HG03025 (cell line): ENCODE measurements at regions not wholly inside any gene's neighbourhood (a gene's known extent, or its start where the extent isn't known, plus 50 kb on each side); places are given as distances from the start of the nearest gene placed in this dataset.
"Not testable (repeated sequence)": the region's sequence is repeated elsewhere in the genome, so short reads cannot be mapped to it uniquely, and the experiment has no call there.

Experiments
- ATAC-seq: cut with Tn5 transposase; IDR thresholded peaks from one replicate; pipeline ENCODE4 v1.9.1; 2021; ENCODE audit warnings: mild to moderate bottlenecking, moderate library complexity; ENCODE audit not compliant: unreplicated experiment, low FRiP score

DNA sequence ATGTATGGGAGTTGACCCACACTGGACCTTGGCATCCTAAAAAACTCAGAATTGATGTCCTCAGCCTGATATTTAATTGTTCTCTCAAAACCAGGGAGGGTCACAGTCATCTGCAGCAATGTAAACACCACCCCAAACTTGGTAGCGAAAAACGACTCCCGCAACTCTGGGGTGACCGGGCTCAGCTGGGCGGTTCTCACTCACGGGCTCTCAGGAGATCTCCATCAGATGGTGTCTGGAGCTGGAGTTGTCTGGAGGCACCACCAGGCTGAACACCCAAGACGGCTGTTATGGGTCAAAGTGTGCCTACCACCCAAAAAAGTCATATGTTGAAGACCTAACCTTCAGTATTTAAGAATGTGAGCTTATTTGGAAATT is 50.9 kb upstream of the NXT1 start:
- ATAC-seq = no peak

GRCh38 chr20:23298926-23299672 is 51.5 kb upstream of the NXT1 start:
- no peak for ATAC-seq

- ATAC-seq = no peak
These were observed 52.4 kb upstream of the NXT1 start for GRCh38 chr20:23298155-23298554.

GRCh38 chr20:23296841-23297701 is 53.5 kb upstream of the NXT1 start:
- ATAC-seq = no peak

- no peak for ATAC-seq
These were observed 54.7 kb upstream of the NXT1 start for GRCh38 chr20:23295934-23296333.

DNA sequence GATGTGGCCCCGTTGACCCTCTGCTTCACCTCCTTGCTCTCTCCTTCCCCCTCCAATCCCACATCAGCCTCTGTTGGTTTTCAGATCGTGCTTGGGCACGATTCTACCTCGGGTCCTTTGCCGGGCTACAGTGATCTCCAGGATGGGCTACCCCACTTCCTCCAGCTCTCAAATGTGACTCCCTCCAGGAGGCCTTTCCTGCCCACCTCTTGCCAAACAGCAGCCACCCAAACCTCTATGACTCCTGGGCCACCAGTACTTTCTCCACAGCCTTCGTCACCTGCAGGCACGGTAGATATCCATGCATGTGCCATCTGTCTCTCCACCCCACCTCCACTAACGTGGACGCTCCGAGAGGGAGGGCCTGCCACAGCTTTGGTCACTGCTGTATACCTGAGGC is 55.9 kb upstream of the NXT1 start:
- no peak for ATAC-seq

GRCh38 chr20:23294166-23294565 is 56.4 kb upstream of the NXT1 start:
- no peak for ATAC-seq

DNA sequence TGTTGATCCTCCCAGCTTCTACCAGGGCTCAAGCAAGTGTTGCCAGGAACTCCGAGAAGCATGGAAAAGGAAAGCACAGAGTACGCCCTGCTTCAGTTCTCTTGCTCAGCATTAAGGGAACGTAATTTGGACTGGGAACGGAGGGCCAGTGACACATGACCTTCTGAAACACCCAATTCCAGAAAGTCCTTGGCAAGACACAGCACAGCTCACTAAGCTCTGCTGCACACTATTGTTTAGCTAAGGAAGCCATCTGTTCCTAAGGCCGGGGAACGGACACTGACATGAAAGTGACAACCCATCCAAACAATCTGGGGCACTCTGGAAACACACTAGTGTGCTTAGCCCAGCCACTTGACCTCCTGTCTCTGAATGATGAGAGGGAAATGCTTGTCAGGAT is 56.9 kb upstream of the NXT1 start:
- no peak for ATAC-seq

DNA sequence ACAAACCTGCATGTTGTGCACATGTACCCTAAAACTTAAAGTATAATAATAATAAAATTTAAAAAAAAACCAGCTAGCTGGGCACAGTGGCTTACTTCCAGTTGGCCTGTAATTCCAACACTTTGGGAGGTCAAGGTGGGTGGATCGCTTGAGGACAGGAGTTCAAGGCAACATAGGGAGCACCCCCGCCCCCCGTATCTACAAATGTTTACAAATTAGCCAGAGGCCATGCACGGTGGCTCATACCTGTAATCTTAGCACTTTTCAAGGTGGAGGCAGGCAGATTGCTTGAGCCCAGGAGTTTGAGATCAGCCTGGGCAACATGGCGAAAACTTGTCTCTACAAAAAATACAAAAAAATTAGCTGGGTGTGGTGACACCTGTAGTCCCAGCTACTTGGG is 58.3 kb upstream of the NXT1 start:
- ATAC-seq = not testable (repeated sequence)

DNA sequence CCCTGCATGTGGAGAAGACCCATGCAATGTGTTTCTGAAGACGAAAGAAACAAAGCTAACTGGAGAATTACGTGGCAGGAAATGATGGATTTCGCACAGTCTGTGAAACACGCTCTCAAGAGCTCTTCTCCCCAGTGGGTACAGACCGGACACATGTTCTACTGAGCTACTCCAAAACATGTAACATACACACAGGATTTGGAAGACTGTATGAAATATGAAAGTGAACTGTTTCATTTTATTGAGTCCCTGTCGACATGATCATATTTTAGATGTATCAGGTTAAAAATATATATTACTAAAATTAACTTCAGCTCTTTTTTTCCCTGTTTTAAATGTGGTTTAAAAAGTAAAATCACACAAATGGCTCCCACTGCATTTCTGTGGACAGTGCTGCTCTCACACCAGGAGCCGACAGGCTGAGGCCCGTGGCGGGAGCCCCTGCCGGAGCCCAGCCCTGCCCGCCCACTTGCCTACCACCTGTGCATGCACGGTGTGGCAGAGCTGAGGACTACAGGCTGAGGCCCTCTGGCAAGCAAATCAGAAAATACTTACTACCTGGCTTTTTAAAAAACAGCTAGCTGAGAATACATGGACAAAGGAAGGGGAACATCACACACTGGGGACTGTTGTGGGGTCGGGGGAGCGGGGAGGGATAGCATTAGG is 58.9 kb upstream of the NXT1 start:
- no peak for ATAC-seq

- no peak for ATAC-seq
These were observed 59.6 kb upstream of the NXT1 start for GRCh38 chr20:23290761-23291574.

- no peak for ATAC-seq
These were observed 60.7 kb upstream of the NXT1 start for GRCh38 chr20:23289724-23290395.

- no peak for ATAC-seq
These were observed 61.3 kb upstream of the NXT1 start for GRCh38 chr20:23289249-23289648.

DNA sequence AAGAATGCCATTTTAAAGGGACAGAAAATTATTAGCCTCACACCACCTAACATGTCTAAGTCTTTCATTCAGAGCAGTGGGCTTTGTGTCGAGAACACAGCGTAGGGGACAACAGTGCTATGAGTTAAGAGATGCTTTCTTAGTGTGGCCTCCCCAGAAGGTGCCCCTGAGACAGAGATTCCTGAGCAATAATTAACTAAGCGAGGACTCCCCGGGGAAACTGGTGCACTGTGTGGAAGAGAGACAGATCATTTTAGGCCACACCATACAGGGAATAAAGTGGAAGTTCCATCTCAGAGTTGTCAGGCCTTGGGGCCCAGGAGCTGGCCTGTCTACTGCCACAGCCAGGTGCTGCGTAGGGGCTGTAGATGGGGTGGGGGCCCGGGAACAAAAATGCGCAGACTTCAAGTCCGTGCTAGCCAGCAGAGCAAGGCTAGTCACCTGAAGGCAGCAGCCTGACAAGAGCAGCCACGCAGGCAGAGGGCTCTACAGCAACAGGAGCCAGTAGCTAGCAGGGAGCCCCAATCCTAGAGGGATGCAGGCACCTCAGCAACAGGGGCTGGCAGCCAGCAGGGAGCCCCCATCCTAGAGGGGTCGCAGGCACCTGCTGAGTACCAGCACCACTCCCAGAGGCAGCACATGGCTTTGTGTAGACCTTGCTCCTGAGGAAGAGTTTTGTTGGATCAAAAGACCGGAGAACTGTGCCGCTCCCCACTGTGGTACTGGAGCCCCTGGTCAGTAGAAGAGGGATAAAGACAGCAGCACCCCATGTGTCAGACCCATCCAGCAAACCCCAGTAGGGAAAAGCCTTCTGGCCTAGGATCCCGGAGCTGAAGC is 63.0 kb upstream of the NXT1 start:
- no peak for ATAC-seq

DNA sequence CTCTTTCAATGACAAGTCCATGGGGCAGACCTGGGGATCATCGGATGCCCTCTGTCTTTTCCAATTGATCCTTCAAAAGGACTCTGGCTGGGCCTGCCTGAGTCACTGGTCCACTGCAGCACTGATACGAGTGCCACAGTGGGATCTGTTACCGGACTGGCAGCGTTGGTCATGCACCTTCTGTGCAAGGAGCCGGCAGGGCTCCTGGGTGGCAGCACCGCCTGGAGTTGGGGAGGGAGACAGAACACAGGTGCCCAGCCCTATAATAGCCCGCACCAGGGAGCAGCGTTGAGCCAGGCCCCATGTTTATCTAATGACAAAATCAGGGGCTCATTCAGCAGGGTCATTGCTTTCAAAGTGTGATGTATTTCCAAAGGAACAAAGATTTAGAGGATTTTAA is 64.2 kb upstream of the NXT1 start:
- no peak for ATAC-seq

GRCh38 chr20:23285536-23285935 is 65.1 kb upstream of the NXT1 start:
- ATAC-seq = no peak

DNA sequence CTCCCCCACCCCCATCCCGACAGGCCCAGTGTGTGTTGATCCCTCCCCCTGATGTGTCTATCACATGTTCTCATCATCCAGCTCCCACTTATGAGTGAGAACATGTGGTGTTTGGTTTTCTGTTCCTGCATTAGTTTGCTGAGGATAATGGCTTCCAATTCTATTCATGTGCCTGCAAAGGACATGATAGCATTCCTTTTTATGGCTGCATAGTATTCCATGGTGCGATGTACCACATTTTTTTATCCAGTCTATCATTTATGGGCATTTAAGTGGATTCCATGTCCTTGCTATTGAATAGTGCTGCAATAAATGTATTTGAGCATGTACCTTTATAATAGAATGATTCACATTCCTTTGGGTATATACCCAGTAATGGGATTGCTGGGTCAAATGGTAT is 66.6 kb upstream of the NXT1 start:
- ATAC-seq = no peak

DNA sequence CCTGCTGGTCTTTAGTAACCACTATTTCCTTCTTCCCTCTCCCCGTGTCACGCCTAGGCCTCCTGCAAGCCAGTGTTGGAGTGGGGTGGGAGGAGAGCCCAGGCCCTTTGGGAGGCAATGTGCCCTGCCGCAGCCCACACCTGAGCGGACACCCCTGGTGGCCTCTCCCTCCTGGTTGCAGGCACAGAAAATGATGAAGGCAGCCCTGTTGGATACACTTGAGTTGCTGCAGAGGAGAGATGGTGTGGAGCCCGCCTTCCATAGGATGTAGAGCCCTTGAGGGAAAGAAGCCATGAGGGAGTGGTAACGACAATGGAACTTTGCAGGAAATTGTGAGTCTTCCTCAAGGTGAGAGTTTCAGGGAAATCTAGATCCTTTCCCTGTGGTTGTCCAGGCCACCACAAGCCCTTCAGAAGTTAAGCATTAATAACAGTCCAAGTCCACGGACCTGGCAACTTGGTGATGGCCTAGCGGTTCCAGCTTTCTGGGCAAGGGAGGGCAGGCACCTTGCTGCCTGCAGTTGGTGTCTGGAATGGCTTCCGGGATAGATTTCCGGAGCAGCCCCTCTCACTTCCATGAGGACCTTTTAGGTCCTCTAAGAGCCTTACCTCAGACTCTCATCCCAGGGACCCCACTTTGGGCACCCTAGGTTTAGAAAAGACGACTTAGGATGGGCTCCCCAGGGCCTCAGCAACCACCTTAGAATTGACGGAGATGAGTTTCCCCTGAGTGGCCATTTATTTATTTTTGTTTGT is 67.3 kb upstream of the NXT1 start:
- ATAC-seq = no peak
